C4-2B (cell line): ENCODE measurements at regions not wholly inside any gene's neighbourhood (a gene's known extent, or its start where the extent isn't known, plus 50 kb on each side); places are given as distances from the start of the nearest gene placed in this dataset.

Source experiments
- CTCF ChIP-seq: fragments of 450-650 bp; conservative IDR thresholded peaks from 2 replicates; pipeline ENCODE4 v1.5.1; 2017; ENCODE audit warnings: mild to moderate bottlenecking
- ZFX ChIP-seq: fragments of 450-650 bp; IDR thresholded peaks from 2 replicates; pipeline ENCODE4 v1.6.1; 2017

GRCh38 chr9:105131981-105132380 is 112.5 kb upstream of the SLC44A1 start:
- no peak for TF ChIP-seq CTCF
- no peak for TF ChIP-seq ZFX
